ENCODE measurements at regions not wholly inside any gene's neighbourhood (a gene's known extent, or its start where the extent isn't known, plus 50 kb on each side); places are given as distances from the start of the nearest gene placed in this dataset.

DNA sequence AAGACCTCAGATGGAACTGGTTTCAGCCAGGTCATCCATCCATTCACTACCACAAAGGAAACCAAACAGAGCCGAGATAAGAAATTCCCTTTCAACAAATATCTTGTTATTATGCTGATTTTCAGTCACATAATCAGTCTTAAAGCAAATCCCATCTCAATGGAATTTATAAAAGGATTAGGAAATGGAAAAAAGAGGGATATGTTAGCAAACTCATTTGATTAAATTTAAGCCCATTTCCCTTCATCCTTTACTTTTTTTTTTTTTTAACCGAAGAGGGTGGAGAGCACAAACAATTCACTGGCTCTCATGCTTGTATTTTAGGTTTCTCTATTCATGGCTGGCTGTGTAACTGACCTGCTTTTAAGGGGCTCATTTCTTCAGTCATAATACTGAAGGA, 109.0 kb upstream of the GATA6 start:
- no peak for DNase-seq (ENCODE audit: low read depth)
- H3K27me3 ChIP-seq (ENCODE audit: control insufficient read depth, insufficient read depth, low read length) = no peaks in the 10 kb centered on the region
- FAIRE-seq = no peak
- no peak overlapping the region for H3K4me3 ChIP-seq (ENCODE audit: low read depth, low read length)
- no peaks in the 10 kb centered on the region for H3K36me3 ChIP-seq (ENCODE audit: control insufficient read depth, insufficient read depth, low read length)
- TF ChIP-seq, protein P1, sequence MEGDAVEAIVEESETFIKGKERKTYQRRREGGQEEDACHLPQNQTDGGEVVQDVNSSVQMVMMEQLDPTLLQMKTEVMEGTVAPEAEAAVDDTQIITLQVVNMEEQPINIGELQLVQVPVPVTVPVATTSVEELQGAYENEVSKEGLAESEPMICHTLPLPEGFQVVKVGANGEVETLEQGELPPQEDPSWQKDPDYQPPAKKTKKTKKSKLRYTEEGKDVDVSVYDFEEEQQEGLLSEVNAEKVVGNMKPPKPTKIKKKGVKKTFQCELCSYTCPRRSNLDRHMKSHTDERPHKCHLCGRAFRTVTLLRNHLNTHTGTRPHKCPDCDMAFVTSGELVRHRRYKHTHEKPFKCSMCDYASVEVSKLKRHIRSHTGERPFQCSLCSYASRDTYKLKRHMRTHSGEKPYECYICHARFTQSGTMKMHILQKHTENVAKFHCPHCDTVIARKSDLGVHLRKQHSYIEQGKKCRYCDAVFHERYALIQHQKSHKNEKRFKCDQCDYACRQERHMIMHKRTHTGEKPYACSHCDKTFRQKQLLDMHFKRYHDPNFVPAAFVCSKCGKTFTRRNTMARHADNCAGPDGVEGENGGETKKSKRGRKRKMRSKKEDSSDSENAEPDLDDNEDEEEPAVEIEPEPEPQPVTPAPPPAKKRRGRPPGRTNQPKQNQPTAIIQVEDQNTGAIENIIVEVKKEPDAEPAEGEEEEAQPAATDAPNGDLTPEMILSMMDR (IDR thresholded peaks at IDR 0.05; ENCODE audit: insufficient read depth, low read length, severe bottlenecking) = no peak

DNA sequence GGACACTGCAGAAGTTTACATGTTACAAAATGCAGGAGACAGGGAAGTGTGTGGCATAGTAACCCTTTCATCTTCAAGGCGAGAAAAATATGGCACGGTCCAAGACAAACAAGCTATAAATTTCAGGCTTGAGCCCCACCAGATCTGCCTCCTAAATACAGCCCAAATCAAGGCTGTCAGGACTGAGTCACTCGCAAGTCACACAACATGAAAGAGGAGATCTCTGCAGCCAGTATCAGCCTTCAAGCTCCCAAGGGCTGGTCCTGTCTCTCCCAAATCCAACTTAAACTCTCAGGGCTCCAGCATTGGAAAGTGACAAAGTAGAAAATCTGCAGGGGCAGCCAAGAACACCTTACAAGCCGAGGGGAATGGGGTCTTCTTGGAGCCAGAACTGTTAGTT, 106.3 kb upstream of the GATA6 start:
- Histone ChIP-seq H3K4me3 (ENCODE audit: low read depth, low read length) (no peak overlapping the region), H3K27me3 (ENCODE audit: control insufficient read depth, insufficient read depth, low read length) (no peaks in the 10 kb centered on the region), H3K36me3 (ENCODE audit: control insufficient read depth, insufficient read depth, low read length) (no peaks in the 10 kb centered on the region)
- FAIRE-seq (no peak), DNase-seq (ENCODE audit: low read depth) (no peak)
- TF ChIP-seq, protein P1 (IDR thresholded peaks at IDR 0.05; ENCODE audit: insufficient read depth, low read length, severe bottlenecking) = no peak

DNA sequence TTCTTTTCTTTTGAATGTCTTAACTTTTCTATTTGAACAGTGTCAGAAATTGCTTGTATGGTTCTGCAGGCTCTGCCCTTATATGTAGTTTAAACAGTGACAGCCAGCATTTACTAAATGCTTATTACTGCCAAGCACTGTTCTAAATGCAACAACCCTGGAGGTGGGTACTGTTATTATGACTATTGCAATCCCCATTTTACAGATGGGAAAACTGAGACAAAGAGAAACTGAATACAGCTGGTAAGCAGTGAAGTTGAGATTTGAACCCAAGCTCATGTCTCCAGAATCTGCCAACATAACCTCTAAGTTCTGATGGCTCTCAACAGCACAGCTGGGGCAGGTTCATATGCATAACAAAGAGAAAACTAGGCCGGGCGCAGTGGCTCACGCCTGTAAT, 105.7 kb upstream of the GATA6 start:
- TF ChIP-seq, protein P1 (IDR thresholded peaks at IDR 0.05; ENCODE audit: insufficient read depth, low read length, severe bottlenecking) = no peak
- no peak for FAIRE-seq
- no peak overlapping the region for H3K4me3 ChIP-seq (ENCODE audit: low read depth, low read length)
- no peaks in the 10 kb centered on the region for H3K36me3 ChIP-seq (ENCODE audit: control insufficient read depth, insufficient read depth, low read length)
- H3K27me3 ChIP-seq (ENCODE audit: control insufficient read depth, insufficient read depth, low read length) = no peaks in the 10 kb centered on the region
- no peak for DNase-seq (ENCODE audit: low read depth)

DNA sequence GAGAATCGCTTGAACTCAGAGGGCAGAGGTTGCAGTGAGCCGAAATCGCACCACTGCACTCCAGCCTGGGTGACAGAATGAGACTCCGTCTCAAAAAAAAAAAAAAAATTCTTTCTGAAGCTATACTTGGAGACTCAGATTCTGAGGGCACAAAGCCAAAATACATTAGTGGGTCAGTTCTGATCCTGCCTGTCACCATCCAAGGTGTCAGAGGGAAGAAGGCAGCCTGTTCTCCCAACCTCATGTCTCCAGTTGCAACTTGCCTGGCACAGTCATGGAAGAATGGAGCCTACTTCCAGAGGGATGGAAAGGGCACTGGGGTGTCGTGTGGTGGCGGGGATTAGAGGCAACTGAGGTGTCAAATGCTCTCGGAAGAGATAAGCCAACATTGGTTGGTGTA, 104.8 kb upstream of the GATA6 start:
- FAIRE-seq (no peak), DNase-seq (ENCODE audit: low read depth) (no peak)

GRCh38 chr18:22065311-22065710, 104.1 kb upstream of the GATA6 start:
- Histone ChIP-seq H3K27me3 (ENCODE audit: control insufficient read depth, insufficient read depth, low read length) (peaks cover 5% of the 10 kb centered on the region), H3K36me3 (ENCODE audit: control insufficient read depth, insufficient read depth, low read length) (no peaks in the 10 kb centered on the region), H3K4me3 (ENCODE audit: low read depth, low read length) (no peak overlapping the region)
- DNase-seq (ENCODE audit: low read depth) = no peak
- TF ChIP-seq, protein P1 (IDR thresholded peaks at IDR 0.05; ENCODE audit: insufficient read depth, low read length, severe bottlenecking) = no peak
- FAIRE-seq = no peak

More for the DNA sequence above, 104.8 kb upstream of the GATA6 start:
- TF ChIP-seq, protein P1 (IDR thresholded peaks at IDR 0.05; ENCODE audit: insufficient read depth, low read length, severe bottlenecking) = no peak
- no peak overlapping the region for H3K4me3 ChIP-seq (ENCODE audit: low read depth, low read length)
- peaks cover 3% of the 10 kb centered on the region for H3K27me3 ChIP-seq (ENCODE audit: control insufficient read depth, insufficient read depth, low read length)
- H3K36me3 ChIP-seq (ENCODE audit: control insufficient read depth, insufficient read depth, low read length) = no peaks in the 10 kb centered on the region

GRCh38 chr18:22066083-22066485, 103.3 kb upstream of the GATA6 start:
- Histone ChIP-seq H3K4me3 (ENCODE audit: low read depth, low read length) (no peak overlapping the region), H3K36me3 (ENCODE audit: control insufficient read depth, insufficient read depth, low read length) (no peaks in the 10 kb centered on the region), H3K27me3 (ENCODE audit: control insufficient read depth, insufficient read depth, low read length) (peaks cover 5% of the 10 kb centered on the region)
- FAIRE-seq (no peak), DNase-seq (ENCODE audit: low read depth) (no peak)
- TF ChIP-seq, protein P1 (IDR thresholded peaks at IDR 0.05; ENCODE audit: insufficient read depth, low read length, severe bottlenecking) = no peak
